Parathyroid adenoma (tissue), 2 donors: ENCODE measurements at regions not wholly inside any gene's neighbourhood (a gene's known extent, or its start where the extent isn't known, plus 50 kb on each side); places are given as distances from the start of the nearest gene placed in this dataset.

Source experiments
- H2AFZ ChIP-seq: fragments of 300-600 bp; sonication (generic); one replicate; pipeline ENCODE4 v1.7.0; 2017; ENCODE audit warnings: antibody characterized with exemption, mild to moderate bottlenecking
- H3K27ac ChIP-seq: fragments of 300-600 bp; sonication (generic); one replicate; pipeline ENCODE4 v1.7.0; 2017
- H3K27me3 ChIP-seq: fragments of 300-600 bp; sonication (generic); one replicate; pipeline ENCODE4 v1.7.0; 2017; ENCODE audit warnings: low read length; ENCODE audit not compliant: control insufficient read depth, insufficient read depth
- H3K36me3 ChIP-seq: fragments of 300-600 bp; sonication (generic); one replicate; pipeline ENCODE4 v1.7.0; 2017; ENCODE audit warnings: low read length; ENCODE audit not compliant: control insufficient read depth, insufficient read depth
- H3K4me1 ChIP-seq: fragments of 300-600 bp; sonication (generic); one replicate; pipeline ENCODE4 v1.7.0; 2017; ENCODE audit warnings: control low read depth
- H3K4me2 ChIP-seq: fragments of 300-600 bp; sonication (generic); one replicate; pipeline ENCODE4 v1.7.0; 2017; ENCODE audit warnings: low read length
- H3K4me3 ChIP-seq: fragments of 300-600 bp; sonication (generic); one replicate; pipeline ENCODE4 v1.7.0; 2017; ENCODE audit warnings: low read depth, low read length
- H3K79me2 ChIP-seq: fragments of 300-600 bp; sonication (generic); one replicate; pipeline ENCODE4 v1.7.0; 2017; ENCODE audit warnings: control low read depth
- H3K9ac ChIP-seq: fragments of 300-600 bp; sonication (generic); one replicate; pipeline ENCODE4 v1.7.0; 2017; ENCODE audit warnings: mild to moderate bottlenecking
- H3K9me3 ChIP-seq: fragments of 300-600 bp; sonication (generic); one replicate; pipeline ENCODE4 v1.7.0; 2017; ENCODE audit warnings: low read length; ENCODE audit not compliant: control insufficient read depth
- TF ChIP-seq, protein P1 (sequence below): fragments of 300-600 bp; sonication (generic); IDR thresholded peaks from one replicate; pipeline ENCODE4 v1.7.0; 2017; ENCODE audit warnings: antibody characterized with exemption, mild to moderate bottlenecking
- donor health status: primary hyperparathyroidism.

DNA sequence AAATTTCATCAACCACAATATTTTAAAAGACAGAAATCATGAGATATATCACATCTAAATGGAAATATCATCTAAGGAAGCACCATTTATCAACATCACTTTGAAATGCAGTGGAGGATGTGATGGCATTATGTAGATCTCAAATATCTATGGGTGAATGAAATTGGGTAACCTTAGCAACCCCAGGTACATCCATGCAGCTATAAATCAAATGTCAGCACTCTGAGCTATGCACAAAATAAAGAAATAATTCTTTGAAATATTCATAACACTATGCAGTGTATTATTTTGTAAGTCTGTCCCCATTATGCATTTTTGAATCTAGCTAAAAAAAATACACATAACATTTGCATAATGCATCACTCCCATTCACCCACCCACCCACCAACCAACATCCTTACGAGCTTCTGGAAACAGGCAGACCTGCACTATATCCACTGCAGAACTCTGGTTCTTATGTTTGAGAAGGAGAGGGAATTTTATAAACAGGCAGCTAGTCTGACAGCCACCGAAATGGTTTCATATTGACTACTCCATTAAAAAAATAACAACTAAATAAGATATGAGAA lies 186.8 kb downstream of the SHOX2 start:
- Histone ChIP-seq H3K27me3 (no peaks in the 10 kb centered on the region), H3K4me2 (no peak overlapping the region), H3K36me3 (no peaks in the 10 kb centered on the region), H3K27ac (no peak overlapping the region), H3K9ac (no peak overlapping the region), H3K79me2 (no peaks in the 10 kb centered on the region), H2AFZ (no peak overlapping the region), H3K4me1 (no peaks in the 10 kb centered on the region), H3K9me3 (no peaks in the 10 kb centered on the region), H3K4me3 (no peak overlapping the region)
- TF ChIP-seq, protein P1, sequence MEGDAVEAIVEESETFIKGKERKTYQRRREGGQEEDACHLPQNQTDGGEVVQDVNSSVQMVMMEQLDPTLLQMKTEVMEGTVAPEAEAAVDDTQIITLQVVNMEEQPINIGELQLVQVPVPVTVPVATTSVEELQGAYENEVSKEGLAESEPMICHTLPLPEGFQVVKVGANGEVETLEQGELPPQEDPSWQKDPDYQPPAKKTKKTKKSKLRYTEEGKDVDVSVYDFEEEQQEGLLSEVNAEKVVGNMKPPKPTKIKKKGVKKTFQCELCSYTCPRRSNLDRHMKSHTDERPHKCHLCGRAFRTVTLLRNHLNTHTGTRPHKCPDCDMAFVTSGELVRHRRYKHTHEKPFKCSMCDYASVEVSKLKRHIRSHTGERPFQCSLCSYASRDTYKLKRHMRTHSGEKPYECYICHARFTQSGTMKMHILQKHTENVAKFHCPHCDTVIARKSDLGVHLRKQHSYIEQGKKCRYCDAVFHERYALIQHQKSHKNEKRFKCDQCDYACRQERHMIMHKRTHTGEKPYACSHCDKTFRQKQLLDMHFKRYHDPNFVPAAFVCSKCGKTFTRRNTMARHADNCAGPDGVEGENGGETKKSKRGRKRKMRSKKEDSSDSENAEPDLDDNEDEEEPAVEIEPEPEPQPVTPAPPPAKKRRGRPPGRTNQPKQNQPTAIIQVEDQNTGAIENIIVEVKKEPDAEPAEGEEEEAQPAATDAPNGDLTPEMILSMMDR = no peak

DNA sequence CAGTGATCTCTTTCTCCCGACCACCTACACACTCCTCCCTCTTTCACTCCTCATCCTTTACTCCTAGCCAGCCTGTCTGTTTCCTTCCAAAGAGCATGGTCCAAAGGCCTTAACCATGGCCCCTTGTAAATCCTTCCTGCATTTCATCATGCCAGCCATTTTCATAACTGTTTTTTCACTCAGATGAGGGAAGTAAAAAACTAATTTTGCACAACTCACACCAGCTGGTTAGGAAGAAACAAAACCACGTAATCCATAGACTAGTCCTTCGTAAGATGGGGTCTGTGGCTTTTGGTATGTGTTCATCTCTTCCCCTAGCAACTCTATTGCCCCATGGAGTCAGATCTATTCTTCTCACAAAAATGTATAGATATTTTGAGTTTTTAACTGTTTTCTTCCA lies 187.8 kb downstream of the SHOX2 start:
- Histone ChIP-seq H2AFZ (no peak overlapping the region), H3K4me1 (no peaks in the 10 kb centered on the region), H3K27me3 (no peaks in the 10 kb centered on the region), H3K9me3 (no peaks in the 10 kb centered on the region), H3K4me2 (no peak overlapping the region), H3K79me2 (no peaks in the 10 kb centered on the region), H3K4me3 (no peak overlapping the region), H3K9ac (no peak overlapping the region), H3K36me3 (no peaks in the 10 kb centered on the region), H3K27ac (no peak overlapping the region)
- TF ChIP-seq, protein P1 = no peak

DNA sequence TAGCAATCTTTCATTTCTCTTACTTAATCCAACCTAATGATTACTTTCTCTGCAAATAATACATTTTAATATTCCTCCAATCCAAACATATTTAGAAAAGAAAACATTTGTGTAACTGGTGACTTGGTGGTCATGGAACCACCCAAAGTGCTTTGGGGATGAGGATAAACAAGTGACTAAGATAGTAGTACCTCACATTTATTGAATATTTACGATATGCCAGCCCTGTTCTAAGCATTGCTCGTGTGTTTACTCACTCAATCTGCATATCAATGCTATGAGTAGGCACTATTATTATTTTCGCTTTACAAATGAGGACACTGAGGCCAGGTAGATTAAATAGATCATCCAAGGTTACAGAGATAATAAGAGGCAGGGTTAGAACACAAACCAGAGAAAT lies 189.5 kb downstream of the SHOX2 start:
- TF ChIP-seq, protein P1 = no peak
- no peak overlapping the region for H2AFZ ChIP-seq

DNA sequence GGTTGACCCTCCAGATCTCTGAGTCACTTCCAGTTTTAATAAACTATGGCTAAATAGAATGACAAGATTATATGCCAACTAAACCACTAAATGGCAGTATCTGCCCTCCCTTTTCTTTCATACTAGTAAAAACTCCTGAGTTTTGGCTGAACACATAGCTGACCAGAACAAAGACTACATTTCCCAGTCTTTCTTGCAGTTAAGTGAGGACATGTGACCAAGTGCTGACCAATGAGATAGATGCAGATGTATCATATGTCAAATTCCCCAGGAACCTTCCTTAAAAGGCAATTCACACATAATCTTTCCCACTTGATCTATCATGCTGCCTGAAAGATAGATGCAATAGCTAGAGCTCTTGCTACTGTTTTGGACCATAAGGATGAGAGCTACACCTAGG lies 191.3 kb downstream of the SHOX2 start:
- TF ChIP-seq, protein P1 = no peak
- no peaks in the 10 kb centered on the region for H3K9me3 ChIP-seq
- no peak overlapping the region for H3K4me3 ChIP-seq
- no peaks in the 10 kb centered on the region for H3K27me3 ChIP-seq
- no peak overlapping the region for H2AFZ ChIP-seq
- no peaks in the 10 kb centered on the region for H3K36me3 ChIP-seq
- H3K4me2 ChIP-seq = no peak overlapping the region
- no peaks in the 10 kb centered on the region for H3K4me1 ChIP-seq
- H3K79me2 ChIP-seq = no peaks in the 10 kb centered on the region
- H3K9ac ChIP-seq = no peak overlapping the region
- H3K27ac ChIP-seq = no peak overlapping the region

More for the DNA sequence above, 189.5 kb downstream of the SHOX2 start:
- H3K9me3 ChIP-seq = no peaks in the 10 kb centered on the region
- no peaks in the 10 kb centered on the region for H3K4me1 ChIP-seq
- no peaks in the 10 kb centered on the region for H3K79me2 ChIP-seq
- H3K9ac ChIP-seq = no peak overlapping the region
- no peak overlapping the region for H3K4me2 ChIP-seq
- H3K36me3 ChIP-seq = no peaks in the 10 kb centered on the region
- no peak overlapping the region for H3K4me3 ChIP-seq
- no peak overlapping the region for H3K27ac ChIP-seq
- no peaks in the 10 kb centered on the region for H3K27me3 ChIP-seq

DNA sequence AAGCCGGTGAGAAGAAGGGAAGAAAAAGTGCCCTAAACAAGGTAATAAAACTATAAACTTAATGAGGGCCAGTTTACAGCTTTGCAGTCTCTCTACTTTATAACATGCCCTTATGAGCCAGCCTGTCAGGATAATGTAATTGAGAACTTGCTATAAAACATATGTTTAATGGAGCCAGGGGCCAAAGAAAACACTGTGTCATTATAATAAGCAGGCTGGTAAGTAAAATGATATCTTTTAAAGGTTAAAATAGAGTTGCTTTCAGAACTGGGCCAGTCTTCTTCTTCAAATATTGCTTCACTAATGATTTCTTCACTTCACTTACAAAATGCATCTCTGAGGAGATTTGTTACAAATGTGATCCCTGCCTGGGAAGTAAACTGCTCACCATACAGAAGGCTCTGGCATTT lies 192.5 kb downstream of the SHOX2 start:
- no peaks in the 10 kb centered on the region for H3K27me3 ChIP-seq
- no peaks in the 10 kb centered on the region for H3K9me3 ChIP-seq
- no peak overlapping the region for H3K27ac ChIP-seq
- H3K4me3 ChIP-seq = no peak overlapping the region
- H3K4me1 ChIP-seq = no peaks in the 10 kb centered on the region
- H3K4me2 ChIP-seq = no peak overlapping the region
- TF ChIP-seq, protein P1 = no peak
- no peak overlapping the region for H2AFZ ChIP-seq
- no peaks in the 10 kb centered on the region for H3K36me3 ChIP-seq
- H3K79me2 ChIP-seq = no peaks in the 10 kb centered on the region
- H3K9ac ChIP-seq = no peak overlapping the region
